Hepatocyte (in vitro differentiated cells): ENCODE measurements at regions not wholly inside any gene's neighbourhood (a gene's known extent, or its start where the extent isn't known, plus 50 kb on each side); places are given as distances from the start of the nearest gene placed in this dataset.

Experiments used
- CTCF ChIP-seq: fragments of 200-600 bp; sonication (generic); IDR thresholded peaks from 2 replicates; pipeline ENCODE4 v1.5.1; 2016; ENCODE audit warnings: antibody characterized with exemption, mild to moderate bottlenecking; ENCODE audit not compliant: poor library complexity
- EZH2 ChIP-seq: fragments of 200-600 bp; sonication (generic); IDR thresholded peaks from 2 replicates; pipeline ENCODE4 v1.6.1; 2016; ENCODE audit warnings: antibody characterized with exemption, mild to moderate bottlenecking, borderline replicate concordance

GRCh38 chr7:115124409-115124939 is 202.6 kb downstream of the MDFIC start:
- TF ChIP-seq CTCF (no peak), EZH2 (no peak)
